ENCODE measurements at regions not wholly inside any gene's neighbourhood (a gene's known extent, or its start where the extent isn't known, plus 50 kb on each side); places are given as distances from the start of the nearest gene placed in this dataset.

DNA sequence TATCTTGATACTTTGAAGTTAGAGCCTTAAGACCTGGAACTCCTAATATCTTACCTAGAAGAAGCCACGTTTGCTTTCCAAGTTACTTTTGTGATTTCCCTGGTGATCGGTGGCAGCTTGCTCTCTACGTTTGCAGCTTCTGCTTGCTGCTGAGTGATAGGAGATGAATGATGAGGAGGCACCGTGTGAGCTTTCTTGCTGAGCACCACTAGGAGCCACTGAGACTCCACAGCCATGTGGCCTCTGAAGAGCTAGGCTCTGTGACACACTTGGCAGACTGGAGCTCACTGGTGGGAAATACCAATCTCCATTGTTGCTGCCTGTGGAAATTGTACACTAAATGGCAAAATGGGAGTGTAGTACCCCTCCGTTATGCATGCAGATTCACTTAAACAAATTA lies 161.8 kb downstream of the IBTK start:
- Mint-ChIP-seq H3K27me3 (ENCODE audit: low read depth) (no peaks in the 10 kb centered on the region), H3K36me3 (ENCODE audit: low read depth) (no peaks in the 10 kb centered on the region), H3K4me1 (ENCODE audit: low read depth) (no peaks in the 10 kb centered on the region), H3K27ac (no peak overlapping the region), H3K9me3 (no peaks in the 10 kb centered on the region), H3K4me3 (ENCODE audit: low read depth) (no peak overlapping the region)
- intact Hi-C loops (cut with micrococcal nuclease), result no loop called here
- DNase-seq (ENCODE audit: low spot score), result no peak

DNA sequence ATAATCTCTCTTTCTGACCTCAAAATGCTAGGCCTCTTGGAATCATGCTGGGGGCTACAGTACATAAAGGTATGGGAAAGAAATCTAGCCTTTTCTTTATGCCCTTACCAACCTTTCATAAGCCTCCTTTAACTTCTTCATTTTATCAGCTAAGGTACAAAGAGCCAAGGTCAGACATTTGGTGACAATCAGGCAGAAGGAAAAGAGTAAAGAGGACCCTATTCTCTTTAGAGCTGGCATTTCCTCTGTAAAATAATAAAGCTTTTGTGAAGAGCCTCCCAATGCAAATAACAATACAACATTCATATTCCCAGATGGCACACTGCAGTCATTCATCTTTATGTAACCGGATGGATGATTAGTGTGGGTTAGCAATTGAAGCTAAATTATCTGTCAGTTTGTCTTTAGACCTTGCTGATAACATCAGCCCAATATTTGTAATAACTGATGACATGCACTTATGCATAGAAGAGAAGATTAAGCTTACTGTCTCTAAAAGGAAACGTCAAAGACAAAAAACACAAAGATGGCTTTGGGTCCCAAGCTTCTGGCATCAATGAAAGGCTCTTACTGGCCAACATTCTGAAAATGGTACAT lies 163.1 kb downstream of the IBTK start:
- intact Hi-C loops (cut with micrococcal nuclease), result no loop called here

GRCh38 chr6:82083646-82084045 lies 163.9 kb downstream of the IBTK start:
- peaks cover 4% of the 10 kb centered on the region for H3K27me3 Mint-ChIP-seq (ENCODE audit: low read depth)
- H3K27ac Mint-ChIP-seq, result no peak overlapping the region
- intact Hi-C loops (cut with micrococcal nuclease), result no loop called here

More for the DNA sequence above, 163.1 kb downstream of the IBTK start:
- Mint-ChIP-seq H3K27me3 (ENCODE audit: low read depth) (peaks cover 2% of the 10 kb centered on the region), H3K4me1 (ENCODE audit: low read depth) (no peaks in the 10 kb centered on the region), H3K36me3 (ENCODE audit: low read depth) (no peaks in the 10 kb centered on the region), H3K9me3 (no peaks in the 10 kb centered on the region), H3K4me3 (ENCODE audit: low read depth) (no peak overlapping the region), H3K27ac (no peak overlapping the region)
- no peak for DNase-seq (ENCODE audit: low spot score)

DNA sequence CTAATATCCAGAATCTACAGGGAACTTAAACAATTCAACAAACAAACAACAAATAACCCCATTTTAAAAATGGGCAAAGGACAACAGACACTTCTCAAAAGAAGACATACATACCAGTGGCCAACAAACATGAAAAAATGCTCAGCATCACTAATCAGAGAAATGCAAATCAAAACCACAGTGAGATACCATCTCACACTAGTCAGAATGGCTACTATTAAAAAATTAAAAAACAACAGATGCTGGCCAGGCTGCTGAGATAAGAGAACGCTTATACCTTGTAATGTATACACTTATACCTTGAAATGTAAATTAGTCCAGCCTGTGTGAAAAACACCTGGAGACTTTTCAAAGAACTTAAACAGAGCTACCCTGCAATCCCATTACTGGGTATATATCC lies 166.8 kb downstream of the IBTK start:
- intact Hi-C loops (cut with micrococcal nuclease), result no loop called here
- DNase-seq (ENCODE audit: low spot score), result no peak
- Mint-ChIP-seq H3K9me3 (no peaks in the 10 kb centered on the region), H3K4me3 (ENCODE audit: low read depth) (no peak overlapping the region), H3K27me3 (ENCODE audit: low read depth) (peaks cover 4% of the 10 kb centered on the region), H3K27ac (no peak overlapping the region), H3K36me3 (ENCODE audit: low read depth) (no peaks in the 10 kb centered on the region), H3K4me1 (ENCODE audit: low read depth) (no peaks in the 10 kb centered on the region)

More at GRCh38 chr6:82083646-82084045, 163.9 kb downstream of the IBTK start:
- DNase-seq (ENCODE audit: low spot score), result no peak
- Mint-ChIP-seq H3K9me3 (no peaks in the 10 kb centered on the region), H3K4me1 (ENCODE audit: low read depth) (no peaks in the 10 kb centered on the region), H3K4me3 (ENCODE audit: low read depth) (no peak overlapping the region), H3K36me3 (ENCODE audit: low read depth) (no peaks in the 10 kb centered on the region)

DNA sequence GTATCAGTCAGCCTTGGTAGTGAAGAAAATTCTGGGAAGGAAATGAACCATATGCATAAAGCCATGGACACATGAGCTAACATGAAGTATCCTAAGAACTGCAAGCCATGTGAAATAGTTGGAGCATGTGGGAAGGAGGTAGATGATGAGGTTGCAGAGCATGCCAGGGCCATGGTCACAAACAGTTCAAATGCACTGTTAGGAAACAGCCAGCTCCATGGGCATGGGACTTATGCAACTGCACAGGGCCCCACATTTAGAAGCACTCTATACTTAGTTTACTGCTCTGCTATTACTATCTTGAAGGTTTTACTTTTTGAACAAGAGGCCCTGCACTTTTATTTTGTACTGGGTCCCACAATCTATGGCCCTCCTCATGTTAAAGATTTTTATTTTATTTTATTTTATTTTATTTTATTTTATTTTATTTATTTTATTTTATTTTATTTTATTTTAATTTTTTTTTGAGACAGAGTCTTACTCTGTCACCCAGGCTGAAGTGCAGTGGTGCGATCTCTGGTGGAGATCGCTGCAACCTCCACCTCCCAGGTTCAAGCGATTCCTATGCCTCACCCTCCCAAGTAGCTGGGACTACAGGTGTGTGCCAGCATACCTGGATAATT lies 169.1 kb downstream of the IBTK start:
- H3K9me3 Mint-ChIP-seq, result no peaks in the 10 kb centered on the region
- intact Hi-C loops (cut with micrococcal nuclease), result no loop called here
- H3K4me1 Mint-ChIP-seq (ENCODE audit: low read depth), result no peaks in the 10 kb centered on the region
- DNase-seq (ENCODE audit: low spot score), result no peak
- H3K27ac Mint-ChIP-seq, result no peak overlapping the region
- H3K27me3 Mint-ChIP-seq (ENCODE audit: low read depth), result peaks cover 4% of the 10 kb centered on the region
- no peaks in the 10 kb centered on the region for H3K36me3 Mint-ChIP-seq (ENCODE audit: low read depth)
- H3K4me3 Mint-ChIP-seq (ENCODE audit: low read depth), result no peak overlapping the region

GRCh38 chr6:82076916-82077315 lies 170.6 kb downstream of the IBTK start:
- Mint-ChIP-seq H3K27ac (no peak overlapping the region), H3K27me3 (ENCODE audit: low read depth) (peaks cover 4% of the 10 kb centered on the region), H3K36me3 (ENCODE audit: low read depth) (no peaks in the 10 kb centered on the region), H3K9me3 (no peaks in the 10 kb centered on the region), H3K4me3 (ENCODE audit: low read depth) (no peak overlapping the region), H3K4me1 (ENCODE audit: low read depth) (no peaks in the 10 kb centered on the region)
- no peak for DNase-seq (ENCODE audit: low spot score)
- intact Hi-C loops (cut with micrococcal nuclease), result no loop called here

DNA sequence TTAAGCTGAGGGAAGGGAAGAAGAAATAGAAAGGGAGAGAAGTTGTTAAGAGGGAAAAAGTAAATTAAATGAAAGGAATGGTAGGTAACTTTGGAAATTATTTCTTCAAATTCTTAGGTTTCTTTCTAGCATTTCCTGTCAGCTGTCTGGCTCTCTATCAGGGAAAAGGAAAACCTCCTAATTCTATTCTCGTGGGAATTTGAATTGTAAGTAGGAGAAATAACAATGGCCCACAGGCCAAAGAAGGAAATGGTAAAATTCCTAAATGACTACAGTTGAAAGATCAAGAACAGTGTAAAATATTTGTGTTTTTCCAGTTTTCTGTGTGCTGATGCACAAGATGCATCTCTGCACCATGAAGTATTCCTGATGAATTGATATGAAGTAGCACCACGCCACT lies 173.0 kb downstream of the IBTK start:
- no peak overlapping the region for H3K4me3 Mint-ChIP-seq (ENCODE audit: low read depth)
- peaks cover 3% of the 10 kb centered on the region for H3K27me3 Mint-ChIP-seq (ENCODE audit: low read depth)
- H3K27ac Mint-ChIP-seq, result no peak overlapping the region
- no peaks in the 10 kb centered on the region for H3K36me3 Mint-ChIP-seq (ENCODE audit: low read depth)
- no peaks in the 10 kb centered on the region for H3K4me1 Mint-ChIP-seq (ENCODE audit: low read depth)
- no peak for DNase-seq (ENCODE audit: low spot score)
- no peaks in the 10 kb centered on the region for H3K9me3 Mint-ChIP-seq
- intact Hi-C loops (cut with micrococcal nuclease), result no loop called here

DNA sequence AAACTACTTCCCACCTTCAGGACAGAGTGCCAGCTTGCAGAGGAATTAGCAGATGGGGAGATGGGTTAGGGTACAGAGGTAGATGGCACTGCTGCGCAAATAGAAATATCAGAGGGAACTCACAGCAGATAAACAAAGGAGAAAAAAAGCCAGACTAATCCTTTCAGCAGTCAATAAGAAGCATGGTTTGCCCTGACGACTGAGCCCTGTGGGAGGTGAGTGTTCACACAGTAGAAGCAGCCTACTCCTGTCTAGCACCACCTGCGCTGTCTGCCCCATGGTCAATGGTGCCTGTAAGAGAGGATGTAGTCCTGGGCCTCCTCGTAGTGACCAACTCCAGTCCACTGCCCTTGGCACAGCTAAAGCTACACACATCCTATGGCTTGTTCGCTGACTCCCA lies 174.1 kb downstream of the IBTK start:
- intact Hi-C loops (cut with micrococcal nuclease), result no loop called here
- H3K9me3 Mint-ChIP-seq, result no peaks in the 10 kb centered on the region
- H3K36me3 Mint-ChIP-seq (ENCODE audit: low read depth), result no peaks in the 10 kb centered on the region
- DNase-seq (ENCODE audit: low spot score), result no peak
- H3K27ac Mint-ChIP-seq, result no peak overlapping the region
- H3K4me3 Mint-ChIP-seq (ENCODE audit: low read depth), result no peak overlapping the region
- H3K4me1 Mint-ChIP-seq (ENCODE audit: low read depth), result no peaks in the 10 kb centered on the region
- H3K27me3 Mint-ChIP-seq (ENCODE audit: low read depth), result no peaks in the 10 kb centered on the region

DNA sequence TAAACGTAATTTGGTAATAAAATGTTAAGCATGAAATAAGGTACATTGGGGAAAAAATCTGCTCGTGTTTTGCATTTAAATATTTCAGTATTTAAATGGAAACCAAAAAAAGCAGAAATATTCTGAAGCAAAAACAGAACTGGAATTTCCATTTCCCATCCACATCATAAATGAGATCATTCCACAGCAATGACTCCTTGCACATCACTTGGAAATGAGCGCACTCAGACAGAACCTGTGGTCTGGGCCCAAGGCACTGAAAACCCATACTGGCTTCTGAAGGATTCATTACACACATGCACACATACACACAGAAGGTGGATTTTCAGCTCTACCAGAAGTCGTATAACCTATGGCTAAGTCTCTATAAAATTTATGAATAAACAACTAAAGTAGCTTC lies 174.8 kb downstream of the IBTK start:
- Mint-ChIP-seq H3K4me3 (ENCODE audit: low read depth) (no peak overlapping the region), H3K27me3 (ENCODE audit: low read depth) (no peaks in the 10 kb centered on the region)

GRCh38 chr6:82072121-82072521 lies 175.4 kb downstream of the IBTK start:
- H3K4me3 Mint-ChIP-seq (ENCODE audit: low read depth), result no peak overlapping the region
- intact Hi-C loops (cut with micrococcal nuclease), result no loop called here
- H3K9me3 Mint-ChIP-seq, result no peaks in the 10 kb centered on the region
- H3K27me3 Mint-ChIP-seq (ENCODE audit: low read depth), result no peaks in the 10 kb centered on the region
- H3K36me3 Mint-ChIP-seq (ENCODE audit: low read depth), result no peaks in the 10 kb centered on the region
- no peak for DNase-seq (ENCODE audit: low spot score)
- H3K27ac Mint-ChIP-seq, result no peak overlapping the region
- H3K4me1 Mint-ChIP-seq (ENCODE audit: low read depth), result no peaks in the 10 kb centered on the region

More for the DNA sequence above, 174.8 kb downstream of the IBTK start:
- H3K4me1 Mint-ChIP-seq (ENCODE audit: low read depth), result no peaks in the 10 kb centered on the region
- H3K27ac Mint-ChIP-seq, result no peak overlapping the region
- no peaks in the 10 kb centered on the region for H3K9me3 Mint-ChIP-seq
- intact Hi-C loops (cut with micrococcal nuclease), result no loop called here
- no peak for DNase-seq (ENCODE audit: low spot score)
- H3K36me3 Mint-ChIP-seq (ENCODE audit: low read depth), result no peaks in the 10 kb centered on the region

DNA sequence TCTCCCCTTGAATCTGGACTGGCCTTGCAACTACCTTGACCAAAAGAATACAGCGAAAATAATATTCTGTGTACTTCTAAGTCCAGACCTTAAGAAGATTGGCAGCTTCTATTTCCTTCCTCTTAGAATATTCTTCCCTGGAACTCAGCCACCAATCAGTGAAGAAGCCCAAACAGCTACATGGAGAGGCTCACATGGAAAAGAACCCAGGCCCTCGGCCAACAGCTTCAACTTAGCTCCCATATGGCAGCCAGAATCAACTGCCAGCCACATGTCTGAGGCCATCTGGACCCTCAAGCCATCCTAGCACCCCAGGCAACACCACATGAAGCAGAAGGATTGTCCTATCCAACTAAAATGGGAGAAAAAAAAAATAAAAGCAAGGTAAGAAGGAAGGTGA lies 178.8 kb downstream of the IBTK start:
- no peak for DNase-seq (ENCODE audit: low spot score)
- intact Hi-C loops (cut with micrococcal nuclease), result no loop called here
- H3K36me3 Mint-ChIP-seq (ENCODE audit: low read depth), result no peaks in the 10 kb centered on the region
- H3K27me3 Mint-ChIP-seq (ENCODE audit: low read depth), result no peaks in the 10 kb centered on the region
- no peak overlapping the region for H3K4me3 Mint-ChIP-seq (ENCODE audit: low read depth)
- no peaks in the 10 kb centered on the region for H3K9me3 Mint-ChIP-seq
- no peak overlapping the region for H3K27ac Mint-ChIP-seq
- no peaks in the 10 kb centered on the region for H3K4me1 Mint-ChIP-seq (ENCODE audit: low read depth)

DNA sequence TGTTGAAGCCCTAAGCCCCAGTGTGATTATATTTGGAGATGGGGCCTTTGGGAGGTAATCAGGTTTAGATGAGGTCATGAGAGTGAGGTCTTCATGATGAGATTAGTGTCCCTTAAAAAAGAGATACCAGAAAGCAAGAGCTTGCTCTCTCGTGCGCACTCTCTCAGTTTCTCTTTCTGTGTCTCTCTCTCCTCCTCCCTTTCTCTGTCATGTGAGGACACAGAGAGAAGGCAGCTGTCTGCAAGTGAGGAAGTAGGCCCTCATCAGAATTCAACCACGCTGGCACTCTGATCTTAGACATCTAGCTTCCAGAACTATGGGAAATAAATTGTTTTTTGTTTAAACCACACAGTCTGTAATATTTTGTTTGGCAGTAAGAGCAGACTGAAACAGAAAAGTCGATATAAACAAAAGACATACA lies 180.5 kb downstream of the IBTK start:
- Mint-ChIP-seq H3K4me1 (ENCODE audit: low read depth) (no peaks in the 10 kb centered on the region), H3K27me3 (ENCODE audit: low read depth) (no peaks in the 10 kb centered on the region), H3K4me3 (ENCODE audit: low read depth) (no peak overlapping the region), H3K9me3 (no peaks in the 10 kb centered on the region), H3K27ac (no peak overlapping the region), H3K36me3 (ENCODE audit: low read depth) (no peaks in the 10 kb centered on the region)
- DNase-seq (ENCODE audit: low spot score), result no peak
- intact Hi-C loops (cut with micrococcal nuclease), result no loop called here

DNA sequence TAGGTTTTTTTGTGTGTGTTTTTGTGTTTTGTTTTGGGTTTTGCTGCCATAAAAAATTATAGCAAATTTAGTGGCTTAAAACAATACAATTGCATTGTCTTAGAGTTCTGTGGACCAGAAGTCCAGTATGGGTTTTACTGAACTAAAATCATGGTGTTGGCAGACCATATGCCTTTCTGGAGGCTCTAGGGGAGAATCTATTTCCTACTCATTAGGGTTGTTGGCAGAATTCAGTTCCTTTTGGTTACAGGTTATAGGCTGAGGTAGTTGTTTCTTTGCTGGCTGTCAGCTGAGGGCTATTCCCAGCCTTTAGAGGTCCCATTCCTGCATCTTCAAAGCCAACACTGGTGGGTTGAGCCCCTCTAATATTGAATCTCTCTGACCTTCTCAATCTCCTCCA lies 181.3 kb downstream of the IBTK start:
- Mint-ChIP-seq H3K9me3 (no peaks in the 10 kb centered on the region), H3K4me3 (ENCODE audit: low read depth) (no peak overlapping the region), H3K27ac (no peak overlapping the region), H3K27me3 (ENCODE audit: low read depth) (no peaks in the 10 kb centered on the region), H3K4me1 (ENCODE audit: low read depth) (no peaks in the 10 kb centered on the region), H3K36me3 (ENCODE audit: low read depth) (no peaks in the 10 kb centered on the region)
- DNase-seq (ENCODE audit: low spot score), result no peak
- intact Hi-C loops (cut with micrococcal nuclease), result no loop called here

DNA sequence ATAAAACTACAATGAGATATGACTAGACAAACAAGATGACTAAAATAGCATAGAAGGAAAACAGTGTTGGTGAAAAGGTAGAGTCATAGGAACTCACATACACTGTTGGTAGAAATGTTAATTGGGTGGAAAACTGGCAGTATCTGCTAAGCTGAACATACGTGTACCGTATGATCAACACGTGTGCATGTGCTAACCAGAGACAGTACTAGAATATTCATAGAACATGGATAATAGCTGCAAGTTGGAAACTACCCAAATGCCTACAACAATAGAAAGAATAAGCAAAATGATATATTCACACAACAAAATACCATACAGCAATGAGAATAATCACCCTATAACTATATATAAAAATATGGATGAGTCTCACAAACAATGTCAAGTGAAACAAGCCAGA lies 184.0 kb downstream of the IBTK start:
- no peaks in the 10 kb centered on the region for H3K27me3 Mint-ChIP-seq (ENCODE audit: low read depth)
- H3K9me3 Mint-ChIP-seq, result no peaks in the 10 kb centered on the region
- no peak overlapping the region for H3K4me3 Mint-ChIP-seq (ENCODE audit: low read depth)
- intact Hi-C loops (cut with micrococcal nuclease), result no loop called here
- no peak overlapping the region for H3K27ac Mint-ChIP-seq
- H3K4me1 Mint-ChIP-seq (ENCODE audit: low read depth), result no peaks in the 10 kb centered on the region
- H3K36me3 Mint-ChIP-seq (ENCODE audit: low read depth), result no peaks in the 10 kb centered on the region
- DNase-seq (ENCODE audit: low spot score), result no peak
